A673 (cell line): ENCODE measurements at regions not wholly inside any gene's neighbourhood (a gene's known extent, or its start where the extent isn't known, plus 50 kb on each side); places are given as distances from the start of the nearest gene placed in this dataset.

Experiments used
- EZH2 ChIP-seq: fragments of 200-600 bp; sonication (generic); IDR thresholded peaks from 2 replicates; pipeline ENCODE4 v1.6.1; 2017; ENCODE audit warnings: borderline replicate concordance, low read depth, mild to moderate bottlenecking, mixed read lengths, antibody characterized with exemption, low read length; ENCODE audit not compliant: poor library complexity, severe bottlenecking
- TF ChIP-seq, protein P1 (sequence below): fragments of 300-800, 200-600 bp; sonication (generic); conservative IDR thresholded peaks from 2 replicates; pipeline ENCODE4 v1.5.1; 2017; ENCODE audit warnings: low read depth, mild to moderate bottlenecking, antibody characterized with exemption, low read length, moderate library complexity, mixed read lengths

GRCh38 chr11:42951266-42951665 lies 360.5 kb upstream of the API5 start:
- TF ChIP-seq, protein P1, sequence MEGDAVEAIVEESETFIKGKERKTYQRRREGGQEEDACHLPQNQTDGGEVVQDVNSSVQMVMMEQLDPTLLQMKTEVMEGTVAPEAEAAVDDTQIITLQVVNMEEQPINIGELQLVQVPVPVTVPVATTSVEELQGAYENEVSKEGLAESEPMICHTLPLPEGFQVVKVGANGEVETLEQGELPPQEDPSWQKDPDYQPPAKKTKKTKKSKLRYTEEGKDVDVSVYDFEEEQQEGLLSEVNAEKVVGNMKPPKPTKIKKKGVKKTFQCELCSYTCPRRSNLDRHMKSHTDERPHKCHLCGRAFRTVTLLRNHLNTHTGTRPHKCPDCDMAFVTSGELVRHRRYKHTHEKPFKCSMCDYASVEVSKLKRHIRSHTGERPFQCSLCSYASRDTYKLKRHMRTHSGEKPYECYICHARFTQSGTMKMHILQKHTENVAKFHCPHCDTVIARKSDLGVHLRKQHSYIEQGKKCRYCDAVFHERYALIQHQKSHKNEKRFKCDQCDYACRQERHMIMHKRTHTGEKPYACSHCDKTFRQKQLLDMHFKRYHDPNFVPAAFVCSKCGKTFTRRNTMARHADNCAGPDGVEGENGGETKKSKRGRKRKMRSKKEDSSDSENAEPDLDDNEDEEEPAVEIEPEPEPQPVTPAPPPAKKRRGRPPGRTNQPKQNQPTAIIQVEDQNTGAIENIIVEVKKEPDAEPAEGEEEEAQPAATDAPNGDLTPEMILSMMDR: no peak
- no peak for TF ChIP-seq EZH2
